HL-60 (cell line): ENCODE measurements at regions not wholly inside any gene's neighbourhood (a gene's known extent, or its start where the extent isn't known, plus 50 kb on each side); places are given as distances from the start of the nearest gene placed in this dataset.

Experiments used
- DNase-seq, 2 experiments: peaks; one replicate each; pipeline ENCODE4 v3.0.0-alpha.2; 2010 to 2020; ENCODE audit warnings: low read depth in 1 of 2, low spot score in 1 of 2
- H3K27ac ChIP-seq: fragments of 250-450 bp; sonication (Bioruptor Pico); replicated peaks from 2 replicates; pipeline ENCODE4 v1.5.1; 2020; ENCODE audit warnings: mild to moderate bottlenecking, moderate library complexity
- H3K27me3 ChIP-seq: fragments of 250-450 bp; sonication (Bioruptor Pico); 2 replicates; pipeline ENCODE4 v1.5.1; 2021; ENCODE audit warnings: mild to moderate bottlenecking, moderate library complexity; ENCODE audit not compliant: insufficient read depth, poor library complexity, severe bottlenecking
- H3K4me3 ChIP-seq: replicated peaks from 2 replicates; pipeline ENCODE4 v1.5.1; 2011; ENCODE audit warnings: mild to moderate bottlenecking, control low read depth, low read length; ENCODE audit not compliant: insufficient read depth
- CTCF ChIP-seq: IDR thresholded peaks from one replicate; pipeline ENCODE4 v1.5.1; 2011; ENCODE audit warnings: low read length, control low read depth, inconsistent platforms; ENCODE audit not compliant: insufficient read depth
- GABPA ChIP-seq: IDR thresholded peaks from 2 replicates; pipeline ENCODE4 v1.6.1; 2012; ENCODE audit warnings: low read depth
- POLR2AphosphoS5 ChIP-seq: IDR thresholded peaks from 2 replicates; pipeline ENCODE4 v1.6.1; 2012; ENCODE audit warnings: low read depth
- SPI1 ChIP-seq: IDR thresholded peaks from 2 replicates; pipeline ENCODE4 v1.6.1; 2012; ENCODE audit warnings: low read depth, mild to moderate bottlenecking, borderline replicate concordance
- TF ChIP-seq, protein P1 (sequence below): IDR thresholded peaks from 2 replicates; pipeline ENCODE4 v1.6.1; 2012; ENCODE audit warnings: low read depth; ENCODE audit not compliant: insufficient replicate concordance

- no peaks in the 10 kb centered on the region for H3K27me3 ChIP-seq
These were observed 56.2 kb upstream of the LPP start for GRCh38 chr3:188097791-188098190.

DNA sequence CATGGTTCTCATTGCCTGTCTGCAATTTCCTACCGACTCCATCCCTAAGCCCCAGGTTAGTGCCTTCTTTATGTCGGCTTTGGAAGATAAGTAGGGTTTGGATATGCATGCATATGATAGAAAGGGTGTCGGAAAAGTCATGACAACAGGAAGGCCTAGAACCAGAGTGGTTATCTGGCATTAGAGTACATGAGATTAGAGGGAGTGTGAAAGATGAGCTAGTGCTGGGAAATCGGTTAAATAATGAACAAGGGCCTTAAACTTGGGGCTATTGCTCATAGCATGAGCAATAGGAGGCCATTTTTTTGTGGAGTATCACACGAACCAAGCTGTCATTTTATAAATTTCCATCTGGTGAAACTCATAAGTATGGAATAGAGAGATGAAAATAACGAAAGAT is 54.0 kb upstream of the LPP start:
- no peak for TF ChIP-seq GABPA
- H3K27ac ChIP-seq = no peak overlapping the region
- no peaks in the 10 kb centered on the region for H3K27me3 ChIP-seq
- no peak for DNase-seq
- no peak overlapping the region for H3K4me3 ChIP-seq

More at GRCh38 chr3:188097791-188098190, 56.2 kb upstream of the LPP start:
- Histone ChIP-seq H3K27ac (no peak overlapping the region), H3K4me3 (no peak overlapping the region)
- TF ChIP-seq GABPA (no peak), CTCF (no peak), SPI1 (no peak), POLR2AphosphoS5 (no peak)
- TF ChIP-seq, protein P1, sequence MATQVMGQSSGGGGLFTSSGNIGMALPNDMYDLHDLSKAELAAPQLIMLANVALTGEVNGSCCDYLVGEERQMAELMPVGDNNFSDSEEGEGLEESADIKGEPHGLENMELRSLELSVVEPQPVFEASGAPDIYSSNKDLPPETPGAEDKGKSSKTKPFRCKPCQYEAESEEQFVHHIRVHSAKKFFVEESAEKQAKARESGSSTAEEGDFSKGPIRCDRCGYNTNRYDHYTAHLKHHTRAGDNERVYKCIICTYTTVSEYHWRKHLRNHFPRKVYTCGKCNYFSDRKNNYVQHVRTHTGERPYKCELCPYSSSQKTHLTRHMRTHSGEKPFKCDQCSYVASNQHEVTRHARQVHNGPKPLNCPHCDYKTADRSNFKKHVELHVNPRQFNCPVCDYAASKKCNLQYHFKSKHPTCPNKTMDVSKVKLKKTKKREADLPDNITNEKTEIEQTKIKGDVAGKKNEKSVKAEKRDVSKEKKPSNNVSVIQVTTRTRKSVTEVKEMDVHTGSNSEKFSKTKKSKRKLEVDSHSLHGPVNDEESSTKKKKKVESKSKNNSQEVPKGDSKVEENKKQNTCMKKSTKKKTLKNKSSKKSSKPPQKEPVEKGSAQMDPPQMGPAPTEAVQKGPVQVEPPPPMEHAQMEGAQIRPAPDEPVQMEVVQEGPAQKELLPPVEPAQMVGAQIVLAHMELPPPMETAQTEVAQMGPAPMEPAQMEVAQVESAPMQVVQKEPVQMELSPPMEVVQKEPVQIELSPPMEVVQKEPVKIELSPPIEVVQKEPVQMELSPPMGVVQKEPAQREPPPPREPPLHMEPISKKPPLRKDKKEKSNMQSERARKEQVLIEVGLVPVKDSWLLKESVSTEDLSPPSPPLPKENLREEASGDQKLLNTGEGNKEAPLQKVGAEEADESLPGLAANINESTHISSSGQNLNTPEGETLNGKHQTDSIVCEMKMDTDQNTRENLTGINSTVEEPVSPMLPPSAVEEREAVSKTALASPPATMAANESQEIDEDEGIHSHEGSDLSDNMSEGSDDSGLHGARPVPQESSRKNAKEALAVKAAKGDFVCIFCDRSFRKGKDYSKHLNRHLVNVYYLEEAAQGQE = no peak
- DNase-seq = no peak

GRCh38 chr3:188102861-188103547 is 51.0 kb upstream of the LPP start:
- Histone ChIP-seq H3K4me3 (no peak overlapping the region), H3K27ac (no peak overlapping the region), H3K27me3 (no peaks in the 10 kb centered on the region)
- no peak for DNase-seq
- TF ChIP-seq SPI1 = no peak
- TF ChIP-seq POLR2AphosphoS5 = no peak
- no peak for TF ChIP-seq GABPA
- TF ChIP-seq, protein P1 = no peak
- no peak for TF ChIP-seq CTCF

- no peak overlapping the region for H3K4me3 ChIP-seq
- DNase-seq = no peak
- no peak for TF ChIP-seq GABPA
- TF ChIP-seq, protein P1 = no peak
- TF ChIP-seq SPI1 = no peak
- no peak for TF ChIP-seq POLR2AphosphoS5
- no peak for TF ChIP-seq CTCF
- H3K27ac ChIP-seq = no peak overlapping the region
- H3K27me3 ChIP-seq = no peaks in the 10 kb centered on the region
These were observed 49.9 kb upstream of the LPP start for GRCh38 chr3:188104050-188104449.
